Upper lobe of right lung (tissue), 1 donor: ENCODE measurements at regions not wholly inside any gene's neighbourhood (a gene's known extent, or its start where the extent isn't known, plus 50 kb on each side); places are given as distances from the start of the nearest gene placed in this dataset.

Experiments used
- ATAC-seq: fragments of 200-7000 bp; cut with Tn5 transposase; one replicate; pipeline ENCODE4 v1.9.1; 2020; ENCODE audit warnings: mild to moderate bottlenecking, moderate library complexity
- DNase-seq: peaks from one replicate; pipeline ENCODE4 v3.0.0-alpha.2; 2020
- H3K27ac ChIP-seq: fragments of 200-600 bp; one replicate; pipeline ENCODE4 v1.8.0; 2022
- H3K27me3 ChIP-seq: fragments of 200-600 bp; one replicate; pipeline ENCODE4 v1.8.0; 2022; ENCODE audit warnings: mild to moderate bottlenecking
- H3K36me3 ChIP-seq: fragments of 200-600 bp; one replicate; pipeline ENCODE4 v1.8.0; 2022
- H3K4me1 ChIP-seq: fragments of 200-600 bp; one replicate; pipeline ENCODE4 v1.8.0; 2022
- H3K4me3 ChIP-seq: fragments of 200-600 bp; one replicate; pipeline ENCODE4 v1.8.0; 2022; ENCODE audit warnings: mild to moderate bottlenecking
- H3K9me3 ChIP-seq: fragments of 200-600 bp; one replicate; pipeline ENCODE4 v1.8.0; 2022
- intact Hi-C: fragments of 100-400 bp; cut with DNase I; formaldehyde crosslinking; loops from one replicate; pipeline ENCODE4 v1.11.0; 2022
- TF ChIP-seq, protein P1 (sequence below): fragments of 200-600 bp; IDR thresholded peaks from one replicate; pipeline ENCODE4 v1.8.0; 2022; ENCODE audit warnings: antibody characterized with exemption
- donor health status: DM: no; HTN: yes; CAD: no; lungs with severe emphysema.

- Histone ChIP-seq H3K9me3 (no peaks in the 10 kb centered on the region), H3K27me3 (no peaks in the 10 kb centered on the region), H3K27ac (no peak overlapping the region), H3K4me3 (no peak overlapping the region), H3K36me3 (no peaks in the 10 kb centered on the region), H3K4me1 (no peaks in the 10 kb centered on the region)
- TF ChIP-seq, protein P1, sequence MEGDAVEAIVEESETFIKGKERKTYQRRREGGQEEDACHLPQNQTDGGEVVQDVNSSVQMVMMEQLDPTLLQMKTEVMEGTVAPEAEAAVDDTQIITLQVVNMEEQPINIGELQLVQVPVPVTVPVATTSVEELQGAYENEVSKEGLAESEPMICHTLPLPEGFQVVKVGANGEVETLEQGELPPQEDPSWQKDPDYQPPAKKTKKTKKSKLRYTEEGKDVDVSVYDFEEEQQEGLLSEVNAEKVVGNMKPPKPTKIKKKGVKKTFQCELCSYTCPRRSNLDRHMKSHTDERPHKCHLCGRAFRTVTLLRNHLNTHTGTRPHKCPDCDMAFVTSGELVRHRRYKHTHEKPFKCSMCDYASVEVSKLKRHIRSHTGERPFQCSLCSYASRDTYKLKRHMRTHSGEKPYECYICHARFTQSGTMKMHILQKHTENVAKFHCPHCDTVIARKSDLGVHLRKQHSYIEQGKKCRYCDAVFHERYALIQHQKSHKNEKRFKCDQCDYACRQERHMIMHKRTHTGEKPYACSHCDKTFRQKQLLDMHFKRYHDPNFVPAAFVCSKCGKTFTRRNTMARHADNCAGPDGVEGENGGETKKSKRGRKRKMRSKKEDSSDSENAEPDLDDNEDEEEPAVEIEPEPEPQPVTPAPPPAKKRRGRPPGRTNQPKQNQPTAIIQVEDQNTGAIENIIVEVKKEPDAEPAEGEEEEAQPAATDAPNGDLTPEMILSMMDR = no peak
- intact Hi-C loops = no loop called here
- ATAC-seq (no peak), DNase-seq (no peak)
These were observed 52.6 kb upstream of the CXCL14 start for GRCh38 chr5:135631391-135631790.

DNA sequence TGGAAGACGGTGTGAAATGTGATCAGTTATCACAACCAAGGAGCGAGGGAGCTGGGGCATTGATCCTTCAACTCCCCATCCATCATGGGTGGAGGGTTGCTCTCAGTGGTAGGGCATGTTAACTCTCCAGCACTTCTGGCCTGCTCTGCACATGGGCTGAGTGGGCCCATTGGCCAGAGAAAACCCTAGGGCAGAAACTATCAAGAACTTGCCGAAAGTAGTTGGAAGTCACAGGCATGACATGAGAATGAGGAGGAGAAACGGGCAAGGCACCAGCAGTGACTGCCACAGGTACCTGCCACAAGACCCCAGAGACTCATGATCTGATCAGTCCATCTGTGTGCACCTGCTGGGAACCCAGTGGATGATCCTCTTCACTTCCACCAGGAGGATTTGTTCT is 50.9 kb upstream of the CXCL14 start:
- no peaks in the 10 kb centered on the region for H3K27me3 ChIP-seq
- no peaks in the 10 kb centered on the region for H3K9me3 ChIP-seq
- H3K27ac ChIP-seq = no peak overlapping the region

DNA sequence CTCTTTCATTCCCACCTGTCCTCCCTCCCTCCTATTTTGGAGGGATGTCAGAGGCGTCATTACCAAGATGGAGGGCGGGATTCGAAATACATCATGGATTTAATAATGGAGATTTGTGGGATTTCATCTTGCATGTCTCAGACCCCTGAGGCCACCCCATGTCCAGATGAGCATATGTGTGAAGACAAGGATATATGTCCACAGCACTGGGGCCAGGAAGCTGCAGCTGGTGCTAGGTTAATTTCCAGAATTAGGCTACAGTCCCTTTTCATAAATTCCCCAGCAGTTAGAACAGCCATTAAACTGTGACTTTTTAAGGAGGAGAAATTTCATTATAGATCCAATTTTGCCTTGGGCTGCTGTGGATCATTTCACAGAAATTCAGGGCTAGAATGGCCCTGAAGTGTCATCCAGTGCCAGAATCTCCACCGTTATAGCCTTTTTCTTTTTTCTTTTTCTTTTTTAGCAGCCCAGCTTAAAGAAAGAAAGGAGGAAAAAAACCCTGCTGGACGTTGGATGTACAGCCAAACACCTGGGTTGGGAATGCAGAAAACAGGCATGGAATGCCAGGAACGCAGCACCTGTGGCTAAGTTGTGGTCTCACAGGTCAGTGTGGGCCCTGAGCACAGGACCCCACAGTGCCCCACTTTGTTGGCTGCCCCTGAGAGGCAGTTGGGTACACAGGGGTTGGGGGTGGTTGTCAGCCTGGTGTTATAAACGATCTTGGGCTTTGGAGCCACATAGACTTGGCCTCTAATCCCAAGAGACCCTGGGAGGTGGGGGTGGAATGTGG is 50.2 kb upstream of the CXCL14 start:
- DNase-seq (no peak), ATAC-seq (no peak)

More for the DNA sequence above, 50.9 kb upstream of the CXCL14 start:
- intact Hi-C loops = no loop called here
- H3K4me1 ChIP-seq = no peaks in the 10 kb centered on the region
- DNase-seq (no peak), ATAC-seq (no peak)
- no peak overlapping the region for H3K4me3 ChIP-seq
- TF ChIP-seq, protein P1 = no peak
- H3K36me3 ChIP-seq = no peaks in the 10 kb centered on the region

More for the DNA sequence above, 50.2 kb upstream of the CXCL14 start:
- TF ChIP-seq, protein P1 = no peak
- no peak overlapping the region for H3K4me3 ChIP-seq
- no peaks in the 10 kb centered on the region for H3K4me1 ChIP-seq
- H3K27ac ChIP-seq = no peak overlapping the region
- no peaks in the 10 kb centered on the region for H3K36me3 ChIP-seq
- no peaks in the 10 kb centered on the region for H3K27me3 ChIP-seq
- intact Hi-C loops = no loop called here
- H3K9me3 ChIP-seq = no peaks in the 10 kb centered on the region
